NCI-H2227 treated with DMSO at 0.1 percent for 48 hours (cell line): ENCODE measurements at regions not wholly inside any gene's neighbourhood (a gene's known extent, or its start where the extent isn't known, plus 50 kb on each side); places are given as distances from the start of the nearest gene placed in this dataset.
"Not testable (repeated sequence)": the region's sequence is repeated elsewhere in the genome, so short reads cannot be mapped to it uniquely, and the experiment has no call there.

ENCODE experiments used
- DNase-seq: peaks from one replicate; lab custom pipeline; 2025; lab: John Stamatoyannopoulos, UW

GRCh38 chr13:88235441-88235840 is 564.3 kb downstream of the SLITRK5 start:
- DNase-seq, result no peak

GRCh38 chr13:88246239-88246638 is 575.1 kb downstream of the SLITRK5 start:
- no peak for DNase-seq

- no peak for DNase-seq
These were observed 577.2 kb downstream of the SLITRK5 start for GRCh38 chr13:88248393-88248792.

- no peak for DNase-seq
These were observed 586.5 kb downstream of the SLITRK5 start for GRCh38 chr13:88257706-88258105.

GRCh38 chr13:88263808-88264207 is 592.6 kb downstream of the SLITRK5 start:
- DNase-seq, result no peak

- no peak for DNase-seq
These were observed 610.7 kb downstream of the SLITRK5 start for GRCh38 chr13:88281841-88282240.

- DNase-seq, result no peak
These were observed 614.2 kb downstream of the SLITRK5 start for GRCh38 chr13:88285329-88285728.

- no peak for DNase-seq
These were observed 617.2 kb downstream of the SLITRK5 start for GRCh38 chr13:88288326-88288725.

GRCh38 chr13:88291731-88292130 is 620.6 kb downstream of the SLITRK5 start:
- DNase-seq, result not testable (repeated sequence)

- DNase-seq, result peak; percentile 38
These were observed 623.2 kb downstream of the SLITRK5 start for GRCh38 chr13:88294368-88294767.

GRCh38 chr13:88303157-88303556 is 632.0 kb downstream of the SLITRK5 start:
- DNase-seq, result no peak

GRCh38 chr13:88303605-88304004 is 632.4 kb downstream of the SLITRK5 start:
- no peak for DNase-seq

GRCh38 chr13:88314496-88314895 is 643.3 kb downstream of the SLITRK5 start:
- DNase-seq, result no peak

- DNase-seq, result no peak
These were observed 657.9 kb downstream of the SLITRK5 start for GRCh38 chr13:88329066-88329465.

- no peak for DNase-seq
These were observed 668.1 kb downstream of the SLITRK5 start for GRCh38 chr13:88339271-88339741.

- DNase-seq, result no peak
These were observed 674.1 kb downstream of the SLITRK5 start for GRCh38 chr13:88345171-88345847.

GRCh38 chr13:88360761-88361160 is 689.6 kb downstream of the SLITRK5 start:
- DNase-seq, result no peak

- DNase-seq, result no peak
These were observed 698.7 kb downstream of the SLITRK5 start for GRCh38 chr13:88369866-88370265.

GRCh38 chr13:88376760-88377388 is 705.7 kb downstream of the SLITRK5 start:
- no peak for DNase-seq

- no peak for DNase-seq
These were observed 706.7 kb downstream of the SLITRK5 start for GRCh38 chr13:88377852-88378251.

- DNase-seq, result no peak
These were observed 713.4 kb downstream of the SLITRK5 start for GRCh38 chr13:88384542-88384941.

- DNase-seq, result no peak
These were observed 724.6 kb downstream of the SLITRK5 start for GRCh38 chr13:88395804-88396203.

GRCh38 chr13:88411696-88412095 is 740.5 kb downstream of the SLITRK5 start:
- DNase-seq, result no peak

GRCh38 chr13:88417801-88418200 is 746.6 kb downstream of the SLITRK5 start:
- no peak for DNase-seq
